ENCODE measurements at regions not wholly inside any gene's neighbourhood (a gene's known extent, or its start where the extent isn't known, plus 50 kb on each side); places are given as distances from the start of the nearest gene placed in this dataset.

- TF ChIP-seq JUND (IDR thresholded peaks at IDR 0.05): no peak
- TF ChIP-seq CTCF (IDR thresholded peaks at IDR 0.05; ENCODE audit: low read depth, low read length, missing input control): no peak
- TF ChIP-seq YY1 (IDR thresholded peaks at IDR 0.05): no peak
- TF ChIP-seq, protein P1, sequence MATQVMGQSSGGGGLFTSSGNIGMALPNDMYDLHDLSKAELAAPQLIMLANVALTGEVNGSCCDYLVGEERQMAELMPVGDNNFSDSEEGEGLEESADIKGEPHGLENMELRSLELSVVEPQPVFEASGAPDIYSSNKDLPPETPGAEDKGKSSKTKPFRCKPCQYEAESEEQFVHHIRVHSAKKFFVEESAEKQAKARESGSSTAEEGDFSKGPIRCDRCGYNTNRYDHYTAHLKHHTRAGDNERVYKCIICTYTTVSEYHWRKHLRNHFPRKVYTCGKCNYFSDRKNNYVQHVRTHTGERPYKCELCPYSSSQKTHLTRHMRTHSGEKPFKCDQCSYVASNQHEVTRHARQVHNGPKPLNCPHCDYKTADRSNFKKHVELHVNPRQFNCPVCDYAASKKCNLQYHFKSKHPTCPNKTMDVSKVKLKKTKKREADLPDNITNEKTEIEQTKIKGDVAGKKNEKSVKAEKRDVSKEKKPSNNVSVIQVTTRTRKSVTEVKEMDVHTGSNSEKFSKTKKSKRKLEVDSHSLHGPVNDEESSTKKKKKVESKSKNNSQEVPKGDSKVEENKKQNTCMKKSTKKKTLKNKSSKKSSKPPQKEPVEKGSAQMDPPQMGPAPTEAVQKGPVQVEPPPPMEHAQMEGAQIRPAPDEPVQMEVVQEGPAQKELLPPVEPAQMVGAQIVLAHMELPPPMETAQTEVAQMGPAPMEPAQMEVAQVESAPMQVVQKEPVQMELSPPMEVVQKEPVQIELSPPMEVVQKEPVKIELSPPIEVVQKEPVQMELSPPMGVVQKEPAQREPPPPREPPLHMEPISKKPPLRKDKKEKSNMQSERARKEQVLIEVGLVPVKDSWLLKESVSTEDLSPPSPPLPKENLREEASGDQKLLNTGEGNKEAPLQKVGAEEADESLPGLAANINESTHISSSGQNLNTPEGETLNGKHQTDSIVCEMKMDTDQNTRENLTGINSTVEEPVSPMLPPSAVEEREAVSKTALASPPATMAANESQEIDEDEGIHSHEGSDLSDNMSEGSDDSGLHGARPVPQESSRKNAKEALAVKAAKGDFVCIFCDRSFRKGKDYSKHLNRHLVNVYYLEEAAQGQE (IDR thresholded peaks at IDR 0.05): no peak
- TF ChIP-seq, protein P2, sequence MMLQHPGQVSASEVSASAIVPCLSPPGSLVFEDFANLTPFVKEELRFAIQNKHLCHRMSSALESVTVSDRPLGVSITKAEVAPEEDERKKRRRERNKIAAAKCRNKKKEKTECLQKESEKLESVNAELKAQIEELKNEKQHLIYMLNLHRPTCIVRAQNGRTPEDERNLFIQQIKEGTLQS (IDR thresholded peaks at IDR 0.05): no peak
- no peak for TF ChIP-seq GABPA (IDR thresholded peaks at IDR 0.05 in 1 of 2, conservative IDR thresholded peaks at IDR 0.05 in 1 of 2)
- TF ChIP-seq, protein P3, sequence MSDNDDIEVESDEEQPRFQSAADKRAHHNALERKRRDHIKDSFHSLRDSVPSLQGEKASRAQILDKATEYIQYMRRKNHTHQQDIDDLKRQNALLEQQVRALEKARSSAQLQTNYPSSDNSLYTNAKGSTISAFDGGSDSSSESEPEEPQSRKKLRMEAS (IDR thresholded peaks at IDR 0.05): no peak
- TF ChIP-seq RAD21 (IDR thresholded peaks at IDR 0.05): no peak
- TF ChIP-seq EGR1 (IDR thresholded peaks at IDR 0.05; ENCODE audit: low read depth in 2 of 2): no peak
- TF ChIP-seq RXRA (IDR thresholded peaks at IDR 0.05): no peak
- no peak for TF ChIP-seq HNF4A (conservative IDR thresholded peaks at IDR 0.05)
- no peak for TF ChIP-seq NR2F2 (IDR thresholded peaks at IDR 0.05)
- TF ChIP-seq TAF1 (conservative IDR thresholded peaks at IDR 0.05): no peak
Measured at GRCh38 chr11:70775386-70776075, 377.2 kb downstream of the CTTN start.

Measured in liver (tissue), 3 donors.